HEK293 (cell line): ENCODE measurements at regions not wholly inside any gene's neighbourhood (a gene's known extent, or its start where the extent isn't known, plus 50 kb on each side); places are given as distances from the start of the nearest gene placed in this dataset.

ENCODE experiments used
- CTCF ChIP-seq: fragments of 450-650 bp; formaldehyde crosslinking; IDR thresholded peaks from 2 replicates; pipeline ENCODE4 v1.5.1; 2016; ENCODE audit warnings: missing biosample characterization, missing genetic modification characterization
- GLI2 ChIP-seq: fragments of 450-650 bp; formaldehyde crosslinking; IDR thresholded peaks from 2 replicates; pipeline ENCODE4; 2017; ENCODE audit warnings: missing biosample characterization, missing genetic modification characterization, low read depth, borderline replicate concordance
- MYNN ChIP-seq: fragments of 450-650 bp; formaldehyde crosslinking; IDR thresholded peaks from 2 replicates; pipeline ENCODE4 v1.5.1; 2016; ENCODE audit warnings: missing biosample characterization, missing genetic modification characterization, borderline replicate concordance
- PRDM1 ChIP-seq: fragments of 450-650 bp; formaldehyde crosslinking; IDR thresholded peaks from 2 replicates; pipeline ENCODE4; 2016; ENCODE audit warnings: missing biosample characterization, missing genetic modification characterization
- YY1 ChIP-seq: fragments of 450-650 bp; formaldehyde crosslinking; IDR thresholded peaks from 2 replicates; pipeline ENCODE4 v1.5.1; 2018; ENCODE audit warnings: missing biosample characterization, missing genetic modification characterization
- ZBTB20 ChIP-seq: fragments of 450-650 bp; formaldehyde crosslinking; IDR thresholded peaks from 2 replicates; pipeline ENCODE4 v1.5.1; 2016; ENCODE audit warnings: missing biosample characterization, missing genetic modification characterization
- ZBTB26 ChIP-seq: fragments of 450-650 bp; formaldehyde crosslinking; optimal IDR thresholded peaks from 2 replicates; pipeline ENCODE3; 2016; ENCODE audit warnings: missing biosample characterization, mild to moderate bottlenecking, missing genetic modification characterization
- ZNF184 ChIP-seq: fragments of 450-650 bp; IDR thresholded peaks from 2 replicates; pipeline ENCODE4 v1.5.1; 2018; ENCODE audit warnings: missing biosample characterization, mild to moderate bottlenecking, missing genetic modification characterization
- ZNF302 ChIP-seq: fragments of 450-650 bp; formaldehyde crosslinking; IDR thresholded peaks from 2 replicates; pipeline ENCODE4 v1.5.1; 2016; ENCODE audit warnings: missing biosample characterization, missing genetic modification characterization, low read depth
- ZNF423 ChIP-seq: fragments of 450-650 bp; formaldehyde crosslinking; IDR thresholded peaks from 2 replicates; pipeline ENCODE4 v1.5.1; 2016; ENCODE audit warnings: missing biosample characterization, missing genetic modification characterization
- ZNF558 ChIP-seq: fragments of 450-650 bp; formaldehyde crosslinking; IDR thresholded peaks from 2 replicates; pipeline ENCODE4 v1.5.1; 2016; ENCODE audit warnings: missing biosample characterization, missing genetic modification characterization
- TF ChIP-seq, protein P1 (sequence below): sonication (generic); formaldehyde crosslinking; IDR thresholded peaks from 2 replicates; pipeline ENCODE4 v1.8.1; 2022; ENCODE audit warnings: mild to moderate bottlenecking, moderate library complexity, missing genetic modification reagents

DNA sequence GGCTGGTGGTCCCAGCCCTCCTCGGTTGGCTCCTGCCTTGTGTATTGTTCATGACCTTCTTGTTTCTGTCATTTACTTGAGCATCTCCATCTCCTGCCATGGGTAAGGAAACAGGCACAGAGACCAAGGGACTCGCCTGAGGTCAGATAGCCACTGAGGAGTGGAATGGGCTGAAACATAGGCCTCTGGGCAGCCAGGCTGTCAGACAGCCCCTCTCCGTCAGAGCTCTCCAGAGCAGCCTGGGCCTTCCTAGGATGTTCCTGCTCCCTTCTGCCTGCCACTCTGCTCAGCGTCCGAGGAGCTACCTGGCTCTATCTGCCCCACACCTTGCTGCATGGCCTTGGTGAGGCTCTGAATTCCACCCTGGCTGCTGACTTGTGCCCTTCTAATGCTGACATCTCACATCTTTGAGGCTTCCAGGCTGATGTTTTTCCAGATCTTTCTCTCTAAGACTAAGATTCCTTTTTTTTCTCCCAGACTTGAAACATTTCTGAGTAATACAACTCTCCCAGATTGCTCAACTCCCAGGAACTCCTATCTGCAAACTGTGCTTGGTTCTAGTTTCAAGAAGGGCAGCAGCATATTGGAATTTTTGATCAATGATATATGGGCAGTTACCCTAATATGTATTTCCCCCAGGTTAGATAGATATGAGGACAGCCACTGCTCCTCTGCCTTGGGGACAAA lies 67.7 kb downstream of the MCFD2 start:
- TF ChIP-seq ZNF423 (tag by site-specific recombination), result no peak
- TF ChIP-seq ZNF558, result no peak
- no peak for TF ChIP-seq ZBTB20 (tag by site-specific recombination)
- no peak for TF ChIP-seq GLI2 (tag by site-specific recombination)
- no peak for TF ChIP-seq PRDM1
- TF ChIP-seq ZBTB26, result no peak
- no peak for TF ChIP-seq MYNN (tag by site-specific recombination)
- TF ChIP-seq, protein P1, sequence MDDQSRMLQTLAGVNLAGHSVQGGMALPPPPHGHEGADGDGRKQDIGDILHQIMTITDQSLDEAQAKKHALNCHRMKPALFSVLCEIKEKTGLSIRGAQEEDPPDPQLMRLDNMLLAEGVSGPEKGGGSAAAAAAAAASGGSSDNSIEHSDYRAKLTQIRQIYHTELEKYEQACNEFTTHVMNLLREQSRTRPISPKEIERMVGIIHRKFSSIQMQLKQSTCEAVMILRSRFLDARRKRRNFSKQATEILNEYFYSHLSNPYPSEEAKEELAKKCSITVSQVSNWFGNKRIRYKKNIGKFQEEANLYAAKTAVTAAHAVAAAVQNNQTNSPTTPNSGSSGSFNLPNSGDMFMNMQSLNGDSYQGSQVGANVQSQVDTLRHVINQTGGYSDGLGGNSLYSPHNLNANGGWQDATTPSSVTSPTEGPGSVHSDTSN (CRISPR knock-in tag), result no peak
- TF ChIP-seq YY1, result no peak
- TF ChIP-seq ZNF302 (tag by site-specific recombination), result no peak
- TF ChIP-seq CTCF, result no peak
- TF ChIP-seq ZNF184 (tag by site-specific recombination), result no peak
